A549 (cell line): ENCODE measurements at regions not wholly inside any gene's neighbourhood (a gene's known extent, or its start where the extent isn't known, plus 50 kb on each side); places are given as distances from the start of the nearest gene placed in this dataset.

Experiments
- ATAC-seq, 2 experiments: fragments of 200-7000 bp in 1 of 2; fragments of >200 bp in 1 of 2; cut with Nextera tagmentation in 1 of 2; cut with Tn5 transposase in 1 of 2; 3 replicates each; pipeline versions ENCODE4 v1.8.0 to v1.9.1; 2018 to 2020; ENCODE audit warnings: mild to moderate bottlenecking in 1 of 2, moderate library complexity in 1 of 2
- CTCF ChIA-PET: fragments of 300-600 bp; sonication (Branson Sonifier 250); formaldehyde crosslinking; extraction: SDS; loops from one replicate; lab custom pipeline; 2021; ENCODE audit warnings: antibody characterized with exemption, inconsistent platforms; lab: Yijun Ruan, JAX
- POLR2A ChIA-PET: fragments of 350-600 bp; formaldehyde crosslinking; extraction: SDS; loops from one replicate; lab custom pipeline; 2021; ENCODE audit warnings: antibody characterized with exemption, inconsistent platforms; lab: Yijun Ruan, JAX
- DNase-seq, 2 experiments: peaks; one replicate each; pipeline versions ENCODE4 v3.0.0 to v3.0.0-alpha.2; 2011 to 2016; ENCODE audit warnings: low read depth in 1 of 2, low spot score in 1 of 2
- FAIRE-seq: peaks from 2 replicates; lab custom pipeline; 2011; peaks lifted over from hg19 to GRCh38; lab: Jason Lieb, UNC
- H3K27ac ChIP-seq, 2 experiments: fragments of >200 bp; sonication (Bioruptor Twin); formaldehyde crosslinking; 3 replicates each; pipeline ENCODE4 v1.5.1; 2016 to 2017
- H3K4me1 ChIP-seq: fragments of >200 bp; sonication (Bioruptor Twin); formaldehyde crosslinking; 3 replicates; pipeline ENCODE4 v1.6.1; 2016
- H3K4me2 ChIP-seq: fragments of >200 bp; sonication (Bioruptor Twin); formaldehyde crosslinking; 3 replicates; pipeline ENCODE4 v1.6.1; 2016
- H3K4me3 ChIP-seq: fragments of >200 bp; sonication (Bioruptor Twin); formaldehyde crosslinking; 3 replicates; pipeline ENCODE4 v1.5.1; 2016
- H3K9me3 ChIP-seq: fragments of >200 bp; sonication (Bioruptor Twin); formaldehyde crosslinking; 3 replicates; pipeline ENCODE4 v1.6.1; 2016
- CBX2 ChIP-seq: fragments of 200-600 bp; sonication (generic); IDR thresholded peaks from 2 replicates; pipeline ENCODE4 v1.6.1; 2016; ENCODE audit warnings: low read depth, mild to moderate bottlenecking, borderline replicate concordance
- EHF ChIP-seq: fragments of 250-450 bp; sonication (Bioruptor Pico); IDR thresholded peaks from 2 replicates; pipeline ENCODE4 v1.5.0; 2020; ENCODE audit warnings: mild to moderate bottlenecking
- EHMT2 ChIP-seq: fragments of 200-600 bp; sonication (generic); IDR thresholded peaks from 2 replicates; pipeline ENCODE4 v1.6.1; 2016; ENCODE audit warnings: antibody characterized with exemption, low read depth, mild to moderate bottlenecking, moderate library complexity
- EP300 ChIP-seq, 2 experiments: fragments of >200 bp; sonication (Bioruptor Twin); formaldehyde crosslinking; IDR thresholded peaks; 2 replicates in 1 of 2; 3 replicates in 1 of 2; pipeline ENCODE4 v1.6.1; 2016 to 2017
- ESRRA ChIP-seq: fragments of 150-350 bp; IDR thresholded peaks from 2 replicates; pipeline ENCODE4 v1.6.1; 2014; ENCODE audit warnings: mild to moderate bottlenecking, low read length, borderline replicate concordance
- FOXS1 ChIP-seq: fragments of 250-450 bp; sonication (Bioruptor Pico); IDR thresholded peaks from 2 replicates; pipeline ENCODE4 v1.5.0; 2020; ENCODE audit warnings: mild to moderate bottlenecking, moderate library complexity
- HEYL ChIP-seq: fragments of 250-450 bp; sonication (Bioruptor Pico); IDR thresholded peaks from 2 replicates; pipeline ENCODE4 v1.8.0; 2021; ENCODE audit warnings: mild to moderate bottlenecking, moderate library complexity
- KDM1A ChIP-seq: fragments of 200-600 bp; sonication (generic); IDR thresholded peaks from 2 replicates; pipeline ENCODE4 v1.6.1; 2016; ENCODE audit warnings: low read depth, mild to moderate bottlenecking
- MAZ ChIP-seq: fragments of 150-350 bp; IDR thresholded peaks from 2 replicates; pipeline ENCODE4 v1.6.1; 2014; ENCODE audit warnings: antibody characterized with exemption, low read depth, low read length, borderline replicate concordance
- NFE2L2 ChIP-seq: fragments of 150-350 bp; conservative IDR thresholded peaks from 2 replicates; pipeline ENCODE4 v1.6.1; 2014; ENCODE audit warnings: low read length
- NPAS2 ChIP-seq: fragments of 250-450 bp; sonication (Bioruptor Pico); IDR thresholded peaks from 2 replicates; pipeline ENCODE4 v1.8.0; 2022; ENCODE audit warnings: mild to moderate bottlenecking, moderate library complexity, borderline replicate concordance
- POLR2A ChIP-seq: IDR thresholded peaks from 2 replicates; pipeline ENCODE4 v1.6.1; 2012; ENCODE audit warnings: mild to moderate bottlenecking, low read length
- RARB ChIP-seq: fragments of 250-450 bp; sonication (Bioruptor Pico); IDR thresholded peaks from 2 replicates; pipeline ENCODE4 v1.8.0; 2021; ENCODE audit warnings: mild to moderate bottlenecking, moderate library complexity
- RFX5 ChIP-seq: fragments of 450-650 bp; IDR thresholded peaks from 2 replicates; pipeline ENCODE4 v1.7.1; 2014; ENCODE audit warnings: antibody characterized with exemption, mild to moderate bottlenecking, moderate library complexity
- RNF2 ChIP-seq: fragments of 200-600 bp; sonication (generic); IDR thresholded peaks from 2 replicates; pipeline ENCODE4 v1.6.1; 2016; ENCODE audit warnings: low read depth, mild to moderate bottlenecking, antibody characterized with exemption, moderate library complexity, borderline replicate concordance
- SREBF2 ChIP-seq: fragments of 450-650 bp; IDR thresholded peaks from 2 replicates; pipeline ENCODE4 v1.6.1; 2014; ENCODE audit warnings: mild to moderate bottlenecking, moderate library complexity
- ZC3H11A ChIP-seq: fragments of 450-650 bp; IDR thresholded peaks from 2 replicates; pipeline ENCODE4 v1.6.1; 2014; ENCODE audit warnings: antibody characterized with exemption, mild to moderate bottlenecking
- ZFP36 ChIP-seq: fragments of 450-650 bp; IDR thresholded peaks from 2 replicates; pipeline ENCODE4 v1.6.1; 2014; ENCODE audit warnings: borderline replicate concordance; ENCODE audit not compliant: partially characterized antibody
- ZNF302 ChIP-seq: fragments of 250-450 bp; sonication (Bioruptor Pico); IDR thresholded peaks from 2 replicates; pipeline ENCODE4 v1.9.0; 2021; ENCODE audit warnings: inconsistent platforms, mild to moderate bottlenecking, moderate library complexity
- WGBS: methylation state at CpG from one replicate; pipeline ENCODE4 v1.1.6; 2017; ENCODE audit errors: missing lambda C conversion rate; 5-methylcytosine and 5-hydroxymethylcytosine counted together
- TF ChIP-seq, protein P1 (sequence below): fragments of 200-600 bp; sonication (generic); IDR thresholded peaks from 2 replicates; pipeline ENCODE4 v1.6.1; 2016; ENCODE audit warnings: antibody characterized with exemption, mild to moderate bottlenecking, moderate library complexity

DNA sequence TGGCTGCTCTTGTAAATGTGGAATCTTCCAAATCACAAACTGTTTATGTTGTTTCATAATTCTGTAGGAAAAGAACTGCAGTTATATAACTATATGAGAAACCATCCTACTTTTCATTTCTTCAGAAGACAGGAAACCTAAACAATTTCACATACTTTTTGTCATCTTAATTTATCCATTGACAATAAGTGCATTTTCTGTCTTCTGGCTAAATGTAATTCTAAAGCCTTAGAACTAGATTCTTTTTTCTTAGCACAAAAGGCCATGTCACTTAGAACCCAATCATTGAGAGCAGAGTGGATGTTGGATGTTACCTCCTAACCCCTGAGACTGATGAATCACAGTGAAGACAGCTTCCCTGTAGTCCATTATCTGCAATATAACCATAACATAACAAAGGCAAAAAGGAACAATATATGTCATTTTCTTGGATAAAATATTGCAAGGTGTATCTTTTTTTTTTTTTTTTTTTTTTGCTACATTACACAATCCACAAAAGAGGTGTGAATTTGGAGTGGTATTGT lies 410.2 kb upstream of the PRMT6 start (continued):
- TF ChIP-seq, protein P1, sequence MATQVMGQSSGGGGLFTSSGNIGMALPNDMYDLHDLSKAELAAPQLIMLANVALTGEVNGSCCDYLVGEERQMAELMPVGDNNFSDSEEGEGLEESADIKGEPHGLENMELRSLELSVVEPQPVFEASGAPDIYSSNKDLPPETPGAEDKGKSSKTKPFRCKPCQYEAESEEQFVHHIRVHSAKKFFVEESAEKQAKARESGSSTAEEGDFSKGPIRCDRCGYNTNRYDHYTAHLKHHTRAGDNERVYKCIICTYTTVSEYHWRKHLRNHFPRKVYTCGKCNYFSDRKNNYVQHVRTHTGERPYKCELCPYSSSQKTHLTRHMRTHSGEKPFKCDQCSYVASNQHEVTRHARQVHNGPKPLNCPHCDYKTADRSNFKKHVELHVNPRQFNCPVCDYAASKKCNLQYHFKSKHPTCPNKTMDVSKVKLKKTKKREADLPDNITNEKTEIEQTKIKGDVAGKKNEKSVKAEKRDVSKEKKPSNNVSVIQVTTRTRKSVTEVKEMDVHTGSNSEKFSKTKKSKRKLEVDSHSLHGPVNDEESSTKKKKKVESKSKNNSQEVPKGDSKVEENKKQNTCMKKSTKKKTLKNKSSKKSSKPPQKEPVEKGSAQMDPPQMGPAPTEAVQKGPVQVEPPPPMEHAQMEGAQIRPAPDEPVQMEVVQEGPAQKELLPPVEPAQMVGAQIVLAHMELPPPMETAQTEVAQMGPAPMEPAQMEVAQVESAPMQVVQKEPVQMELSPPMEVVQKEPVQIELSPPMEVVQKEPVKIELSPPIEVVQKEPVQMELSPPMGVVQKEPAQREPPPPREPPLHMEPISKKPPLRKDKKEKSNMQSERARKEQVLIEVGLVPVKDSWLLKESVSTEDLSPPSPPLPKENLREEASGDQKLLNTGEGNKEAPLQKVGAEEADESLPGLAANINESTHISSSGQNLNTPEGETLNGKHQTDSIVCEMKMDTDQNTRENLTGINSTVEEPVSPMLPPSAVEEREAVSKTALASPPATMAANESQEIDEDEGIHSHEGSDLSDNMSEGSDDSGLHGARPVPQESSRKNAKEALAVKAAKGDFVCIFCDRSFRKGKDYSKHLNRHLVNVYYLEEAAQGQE, result no peak
- TF ChIP-seq CBX2, result no peak
- TF ChIP-seq ESRRA, result no peak
- no peak for TF ChIP-seq NPAS2
- TF ChIP-seq MAZ, result no peak
- no peak for TF ChIP-seq POLR2A

DNA sequence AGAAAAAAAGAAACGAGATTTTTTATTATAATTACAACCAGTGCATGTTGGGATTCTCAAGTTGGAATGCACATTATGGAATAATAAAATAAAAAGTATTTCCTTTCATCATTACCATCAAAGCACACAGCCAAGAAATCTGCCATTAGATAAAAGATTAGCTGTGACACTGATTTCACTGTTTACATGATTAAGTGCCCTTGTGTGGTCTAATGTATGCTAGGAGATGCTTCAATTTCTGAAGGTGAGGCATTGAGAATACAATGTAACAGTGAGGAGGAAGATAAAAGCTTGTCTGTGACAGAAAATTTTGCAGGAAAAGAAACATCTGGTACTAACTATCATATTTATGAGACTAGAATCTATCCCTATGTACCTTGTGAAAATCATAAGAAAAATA lies 409.7 kb upstream of the PRMT6 start:
- CTCF ChIA-PET, result no interaction called here
- 5% methylated on average over 1 of the region's 1 CpG for WGBS
- TF ChIP-seq EHF (no peak), SREBF2 (no peak), EP300 (IDR thresholded peaks at IDR 0.05) (no peak), KDM1A (no peak), MAZ (no peak), RNF2 (no peak), FOXS1 (CRISPR knock-in tag) (no peak), HEYL (CRISPR knock-in tag) (no peak), NFE2L2 (no peak), RARB (CRISPR knock-in tag) (no peak), RFX5 (no peak), ZNF302 (CRISPR knock-in tag) (no peak), ZC3H11A (no peak)
- ATAC-seq (no peak), FAIRE-seq (no peak), DNase-seq (no peak)
- Histone ChIP-seq H3K9me3 (no peaks in the 10 kb centered on the region), H3K4me3 (no peak overlapping the region), H3K27ac (no peak overlapping the region), H3K4me2 (no peak overlapping the region), H3K4me1 (no peaks in the 10 kb centered on the region)
- POLR2A ChIA-PET, result no interaction called here

DNA sequence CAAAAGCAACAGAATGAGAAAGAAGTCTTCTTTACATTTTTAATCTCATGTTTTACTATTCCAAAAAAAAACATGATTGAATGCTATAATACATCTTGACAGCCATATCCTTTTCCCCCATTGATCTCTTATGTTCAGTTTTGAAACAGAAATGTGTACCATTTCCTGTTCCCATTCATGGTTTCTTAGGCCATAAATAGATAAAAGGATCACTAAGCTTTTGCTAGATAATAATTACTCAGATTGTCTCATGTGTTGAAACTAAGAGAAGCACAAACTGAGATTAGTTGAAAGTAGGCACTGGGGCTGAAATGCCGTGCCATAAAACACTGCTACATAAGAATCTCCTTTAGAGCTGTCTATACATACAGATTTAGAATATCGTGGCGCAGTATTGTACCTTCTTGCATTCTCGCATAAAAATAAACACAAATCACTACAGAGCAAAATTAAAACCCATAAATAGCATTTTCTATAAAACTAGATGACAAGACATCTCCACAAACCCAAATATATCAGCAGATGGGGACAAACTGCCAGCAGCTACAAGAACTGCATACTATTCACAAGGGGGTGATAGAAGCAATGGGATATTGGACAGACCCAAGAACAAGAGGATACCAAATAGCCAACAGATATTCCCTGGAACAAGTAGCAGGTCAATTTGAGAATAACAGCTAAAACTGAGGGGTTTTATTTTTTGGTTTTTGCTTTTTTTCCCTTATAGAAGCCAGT lies 405.3 kb upstream of the PRMT6 start:
- H3K4me2 ChIP-seq, result no peak overlapping the region
- WGBS, result 16% methylated on average over 4 of the region's 4 CpGs
- no peak overlapping the region for H3K27ac ChIP-seq
- H3K9me3 ChIP-seq, result no peaks in the 10 kb centered on the region
- TF ChIP-seq ZFP36 (no peak), EHMT2 (no peak)
- TF ChIP-seq, protein P1, result no peak
- DNase-seq, result no peak
- no peaks in the 10 kb centered on the region for H3K4me1 ChIP-seq
- ChIA-PET POLR2A (no interaction called here), CTCF (no interaction called here)
- no peak for ATAC-seq
- no peak overlapping the region for H3K4me3 ChIP-seq
- no peak for FAIRE-seq
